ENCODE measurements at regions not wholly inside any gene's neighbourhood (a gene's known extent, or its start where the extent isn't known, plus 50 kb on each side); places are given as distances from the start of the nearest gene placed in this dataset.

DNA sequence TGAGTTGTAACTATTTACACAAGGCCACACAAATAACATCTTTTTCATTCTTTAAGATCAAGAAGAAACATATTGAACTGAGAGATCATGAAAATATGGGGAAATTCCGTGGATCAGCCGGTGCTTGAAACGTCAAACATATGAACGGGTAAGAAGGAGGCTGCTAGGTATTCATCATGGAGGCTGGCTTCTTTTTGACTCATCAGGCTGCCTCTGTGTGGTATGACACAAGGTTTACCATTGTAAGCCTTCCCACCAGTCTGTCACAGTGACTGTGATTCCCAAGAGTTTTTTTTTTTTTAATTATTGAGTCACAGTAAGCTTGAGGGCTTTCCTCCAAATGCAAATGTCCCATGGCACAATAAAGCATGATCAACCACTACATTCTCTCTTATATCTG, 506.9 kb downstream of the BCL11A start:
- Mint-ChIP-seq H3K27me3 (ENCODE audit: unreplicated experiment) (no peaks in the 10 kb centered on the region), H3K36me3 (ENCODE audit: low read depth, unreplicated experiment) (no peaks in the 10 kb centered on the region), H3K27ac (ENCODE audit: unreplicated experiment) (no peak overlapping the region), H3K4me3 (ENCODE audit: unreplicated experiment) (no peak overlapping the region), H3K9me3 (ENCODE audit: unreplicated experiment) (no peaks in the 10 kb centered on the region), H3K4me1 (ENCODE audit: unreplicated experiment) (no peaks in the 10 kb centered on the region)
- no peak for DNase-seq (ENCODE audit: low spot score)
- TF ChIP-seq, protein P1, sequence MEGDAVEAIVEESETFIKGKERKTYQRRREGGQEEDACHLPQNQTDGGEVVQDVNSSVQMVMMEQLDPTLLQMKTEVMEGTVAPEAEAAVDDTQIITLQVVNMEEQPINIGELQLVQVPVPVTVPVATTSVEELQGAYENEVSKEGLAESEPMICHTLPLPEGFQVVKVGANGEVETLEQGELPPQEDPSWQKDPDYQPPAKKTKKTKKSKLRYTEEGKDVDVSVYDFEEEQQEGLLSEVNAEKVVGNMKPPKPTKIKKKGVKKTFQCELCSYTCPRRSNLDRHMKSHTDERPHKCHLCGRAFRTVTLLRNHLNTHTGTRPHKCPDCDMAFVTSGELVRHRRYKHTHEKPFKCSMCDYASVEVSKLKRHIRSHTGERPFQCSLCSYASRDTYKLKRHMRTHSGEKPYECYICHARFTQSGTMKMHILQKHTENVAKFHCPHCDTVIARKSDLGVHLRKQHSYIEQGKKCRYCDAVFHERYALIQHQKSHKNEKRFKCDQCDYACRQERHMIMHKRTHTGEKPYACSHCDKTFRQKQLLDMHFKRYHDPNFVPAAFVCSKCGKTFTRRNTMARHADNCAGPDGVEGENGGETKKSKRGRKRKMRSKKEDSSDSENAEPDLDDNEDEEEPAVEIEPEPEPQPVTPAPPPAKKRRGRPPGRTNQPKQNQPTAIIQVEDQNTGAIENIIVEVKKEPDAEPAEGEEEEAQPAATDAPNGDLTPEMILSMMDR (IDR thresholded peaks at IDR 0.05; ENCODE audit: unreplicated experiment) = no peak

DNA sequence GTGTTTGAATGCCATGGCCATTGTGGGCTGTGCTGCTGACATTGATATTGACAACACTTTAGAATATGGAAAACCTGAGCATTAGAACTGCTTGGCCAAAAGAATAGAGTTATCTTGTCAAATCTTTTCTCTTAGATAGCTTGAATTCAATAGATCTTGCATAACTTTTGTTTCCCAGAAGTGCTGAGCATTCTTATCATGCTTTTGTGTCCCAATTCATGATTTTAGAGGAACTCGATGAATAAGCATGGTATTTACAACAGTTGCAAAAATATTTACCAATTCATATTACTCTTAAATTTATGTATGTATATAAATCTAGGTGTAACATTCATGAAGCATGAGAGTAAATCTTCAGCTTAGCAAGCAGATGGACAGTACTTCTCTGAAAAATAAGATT, 508.0 kb downstream of the BCL11A start:
- Mint-ChIP-seq H3K4me3 (ENCODE audit: unreplicated experiment) (no peak overlapping the region), H3K4me1 (ENCODE audit: unreplicated experiment) (no peaks in the 10 kb centered on the region), H3K27me3 (ENCODE audit: unreplicated experiment) (no peaks in the 10 kb centered on the region), H3K27ac (ENCODE audit: unreplicated experiment) (no peak overlapping the region), H3K36me3 (ENCODE audit: low read depth, unreplicated experiment) (no peaks in the 10 kb centered on the region), H3K9me3 (ENCODE audit: unreplicated experiment) (no peaks in the 10 kb centered on the region)
- TF ChIP-seq, protein P1 (IDR thresholded peaks at IDR 0.05; ENCODE audit: unreplicated experiment) = no peak
- DNase-seq (ENCODE audit: low spot score) = no peak

DNA sequence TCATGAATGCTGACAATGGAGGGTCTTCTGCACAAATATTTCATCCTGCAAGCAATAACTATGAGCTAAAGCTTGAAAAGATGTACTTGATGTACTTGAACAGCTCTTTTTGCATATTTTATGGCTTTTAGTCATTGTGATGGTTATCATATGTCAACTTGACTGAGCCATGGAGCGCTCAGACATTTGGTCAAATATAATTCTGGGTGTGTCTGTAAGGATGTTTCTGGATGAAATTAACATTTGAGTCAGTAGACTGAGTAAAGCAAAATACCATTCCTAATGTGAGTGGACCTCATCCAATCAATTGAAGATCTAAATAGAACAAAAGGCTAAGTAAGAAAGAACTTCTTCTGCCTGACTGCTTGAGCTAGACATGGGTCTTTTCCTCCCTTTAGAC, 509.0 kb downstream of the BCL11A start:
- no peak for DNase-seq (ENCODE audit: low spot score)
- Mint-ChIP-seq H3K36me3 (ENCODE audit: low read depth, unreplicated experiment) (no peaks in the 10 kb centered on the region), H3K9me3 (ENCODE audit: unreplicated experiment) (no peaks in the 10 kb centered on the region), H3K27ac (ENCODE audit: unreplicated experiment) (no peak overlapping the region), H3K4me3 (ENCODE audit: unreplicated experiment) (no peak overlapping the region), H3K27me3 (ENCODE audit: unreplicated experiment) (no peaks in the 10 kb centered on the region), H3K4me1 (ENCODE audit: unreplicated experiment) (no peaks in the 10 kb centered on the region)
- TF ChIP-seq, protein P1 (IDR thresholded peaks at IDR 0.05; ENCODE audit: unreplicated experiment) = no peak

DNA sequence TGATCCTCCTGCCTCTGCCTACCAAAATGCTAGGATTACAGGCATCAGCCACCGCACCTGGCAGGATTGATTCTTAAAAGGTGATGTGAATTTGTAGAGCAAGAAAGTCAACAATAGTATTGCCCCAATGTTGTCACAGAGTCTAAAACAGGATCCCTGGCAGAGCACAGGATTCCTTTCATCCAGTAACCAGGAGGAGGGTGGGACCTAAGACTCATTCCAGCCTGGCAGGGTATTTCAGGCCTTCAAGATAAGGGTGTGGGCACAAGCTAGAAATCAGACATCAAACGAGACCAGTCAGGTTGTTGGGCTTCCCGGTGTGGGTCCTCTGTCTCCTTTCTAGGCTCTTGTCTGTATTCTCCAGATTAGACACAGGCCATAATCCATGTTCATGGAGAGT, 511.4 kb downstream of the BCL11A start:
- Mint-ChIP-seq H3K27me3 (ENCODE audit: unreplicated experiment) (no peaks in the 10 kb centered on the region), H3K36me3 (ENCODE audit: low read depth, unreplicated experiment) (no peaks in the 10 kb centered on the region), H3K4me1 (ENCODE audit: unreplicated experiment) (no peaks in the 10 kb centered on the region), H3K9me3 (ENCODE audit: unreplicated experiment) (no peaks in the 10 kb centered on the region), H3K4me3 (ENCODE audit: unreplicated experiment) (no peak overlapping the region), H3K27ac (ENCODE audit: unreplicated experiment) (no peak overlapping the region)
- no peak for DNase-seq (ENCODE audit: low spot score)
- TF ChIP-seq, protein P1 (IDR thresholded peaks at IDR 0.05; ENCODE audit: unreplicated experiment) = no peak

DNA sequence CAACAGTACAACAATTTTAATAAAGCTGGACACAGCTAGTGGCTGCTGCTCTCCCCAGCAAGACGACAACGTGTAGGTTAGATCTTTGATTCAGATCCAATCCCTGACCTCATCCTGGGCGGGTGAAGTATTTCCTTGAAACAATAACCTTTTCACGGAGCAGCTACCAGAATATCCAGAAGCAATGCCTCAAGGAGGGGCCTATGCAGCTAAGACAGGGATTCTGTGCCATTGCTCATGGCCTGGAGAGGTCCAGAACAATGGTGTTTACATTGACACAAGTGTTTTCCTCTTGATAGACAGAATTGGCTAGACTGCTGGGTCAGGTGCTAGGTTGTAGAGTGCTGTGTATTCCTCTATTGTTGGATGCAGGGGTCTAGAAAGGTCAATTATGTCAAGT, 520.1 kb downstream of the BCL11A start:
- Mint-ChIP-seq H3K27me3 (ENCODE audit: unreplicated experiment) (no peaks in the 10 kb centered on the region), H3K36me3 (ENCODE audit: low read depth, unreplicated experiment) (peaks cover 4% of the 10 kb centered on the region), H3K9me3 (ENCODE audit: unreplicated experiment) (peaks cover 5% of the 10 kb centered on the region), H3K4me1 (ENCODE audit: unreplicated experiment) (no peaks in the 10 kb centered on the region), H3K27ac (ENCODE audit: unreplicated experiment) (no peak overlapping the region), H3K4me3 (ENCODE audit: unreplicated experiment) (no peak overlapping the region)
- no peak for DNase-seq (ENCODE audit: low spot score)
- TF ChIP-seq, protein P1 (IDR thresholded peaks at IDR 0.05; ENCODE audit: unreplicated experiment) = no peak
